ENCODE measurements at regions not wholly inside any gene's neighbourhood (a gene's known extent, or its start where the extent isn't known, plus 50 kb on each side); places are given as distances from the start of the nearest gene placed in this dataset.

DNA sequence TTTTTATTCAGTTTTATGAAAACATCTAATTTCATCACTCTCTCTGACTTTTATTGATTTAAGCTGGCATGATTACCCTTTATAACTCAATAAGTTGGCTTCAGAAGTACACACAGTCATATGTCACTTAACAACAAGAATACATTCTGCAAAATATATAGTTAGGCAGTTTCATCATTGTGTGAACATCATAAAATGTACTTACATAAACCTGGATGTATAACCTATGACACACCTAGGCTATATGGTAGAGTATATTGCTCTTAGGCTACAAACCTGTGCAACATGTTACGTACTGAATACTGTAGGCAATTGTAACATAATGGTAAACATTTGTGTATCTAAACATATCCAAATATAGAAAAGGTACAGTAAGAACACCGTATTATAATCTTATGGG, 362.2 kb upstream of the BTBD3 start:
- no peak for DNase-seq

DNA sequence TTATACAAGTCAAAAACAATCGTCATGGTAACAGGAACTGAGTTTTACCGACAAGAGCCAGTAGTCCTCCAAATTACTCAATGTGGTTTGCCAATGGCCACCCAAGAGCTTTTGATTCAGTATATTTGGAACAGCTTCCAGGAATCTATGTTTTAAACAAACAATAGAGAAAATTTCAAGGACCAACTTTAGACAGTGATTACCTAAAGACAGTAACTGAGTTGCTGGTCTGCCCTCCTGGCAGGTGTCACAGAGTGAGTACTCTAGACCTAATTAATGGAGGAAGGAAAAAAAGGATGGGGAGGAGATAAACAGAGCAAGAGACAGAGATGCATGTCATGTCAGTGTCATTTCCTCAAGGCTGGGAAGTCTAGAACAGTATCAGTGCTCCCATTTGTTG, 361.3 kb upstream of the BTBD3 start:
- no peak for DNase-seq

DNA sequence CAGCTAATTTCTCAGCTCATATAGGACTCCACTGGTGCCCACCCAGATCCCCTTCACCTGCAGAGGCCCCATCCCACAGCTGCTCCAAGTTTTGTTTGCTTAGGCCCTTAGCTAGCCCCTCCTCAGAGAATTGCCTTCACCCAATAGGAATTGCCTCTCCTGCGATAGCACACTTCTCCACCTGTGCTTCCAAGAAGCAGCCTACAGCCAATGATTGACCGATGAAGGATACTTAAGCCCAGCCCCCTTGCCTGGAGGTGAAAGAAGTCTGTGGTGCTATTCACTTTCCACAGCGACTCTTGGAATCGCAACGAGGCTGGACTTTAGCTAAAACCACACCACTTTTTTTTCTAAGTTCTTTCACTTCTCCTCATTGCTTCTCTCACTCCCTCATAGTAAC, 353.2 kb upstream of the BTBD3 start:
- no peak for DNase-seq

DNA sequence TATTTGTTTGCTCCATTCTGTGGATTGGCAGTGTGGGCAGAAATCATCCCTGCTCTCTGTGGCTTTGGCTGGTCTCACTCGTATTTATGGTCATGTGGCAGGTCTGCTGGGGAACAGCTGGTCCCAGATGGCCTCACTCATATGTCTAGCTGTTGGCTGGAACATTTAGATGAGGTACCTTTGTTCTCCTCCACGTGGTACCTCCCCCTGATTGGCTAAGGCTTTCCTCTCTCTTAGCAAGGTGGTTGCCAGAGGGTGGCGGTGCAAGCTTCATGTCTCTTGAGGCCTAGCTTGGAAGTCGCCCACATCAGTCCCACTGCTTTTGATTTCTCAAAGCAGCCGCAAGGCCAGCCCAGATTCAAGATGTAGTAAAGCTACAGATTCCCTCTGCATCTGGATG, 348.5 kb upstream of the BTBD3 start:
- peak; percentile 36 for DNase-seq

DNA sequence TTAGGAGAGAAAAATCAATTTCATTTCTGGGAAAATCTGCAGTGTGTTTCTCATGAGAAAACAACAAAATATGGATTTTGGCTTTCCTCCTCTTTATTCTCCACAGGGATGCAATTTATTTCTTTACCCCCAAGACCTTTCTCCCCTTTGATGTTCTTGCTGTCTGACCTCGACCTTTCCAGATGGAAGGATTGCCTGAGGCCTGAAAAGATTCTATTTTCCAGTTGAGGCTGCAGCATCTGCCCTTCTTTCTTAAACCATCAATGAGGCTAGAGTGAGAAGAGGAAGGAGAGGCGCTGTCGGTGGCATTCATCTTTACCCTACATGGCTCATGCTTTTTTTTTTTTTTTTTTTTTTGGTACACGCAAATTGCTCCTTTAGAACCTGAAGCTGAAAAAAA, 344.2 kb upstream of the BTBD3 start:
- DNase-seq: no peak

DNA sequence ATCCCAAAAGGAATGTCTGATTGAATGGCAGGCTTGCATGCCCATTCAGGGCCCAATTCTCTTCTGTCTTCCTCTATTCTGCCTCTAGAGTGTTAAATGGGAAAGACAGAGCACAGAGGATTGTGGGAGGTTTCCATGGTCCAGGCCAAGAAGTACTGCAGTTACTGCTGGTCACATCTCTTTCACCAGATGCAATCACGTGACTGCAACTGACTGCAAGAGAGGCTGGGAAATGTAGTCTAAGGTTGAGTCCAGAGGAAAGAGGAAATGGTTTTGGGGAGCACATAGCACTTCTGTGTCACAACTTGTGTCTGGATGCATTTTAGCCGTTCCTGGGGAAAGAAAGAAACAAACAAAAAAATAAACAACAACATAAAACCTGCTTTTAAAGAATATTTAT, 336.4 kb upstream of the BTBD3 start:
- DNase-seq: no peak

DNA sequence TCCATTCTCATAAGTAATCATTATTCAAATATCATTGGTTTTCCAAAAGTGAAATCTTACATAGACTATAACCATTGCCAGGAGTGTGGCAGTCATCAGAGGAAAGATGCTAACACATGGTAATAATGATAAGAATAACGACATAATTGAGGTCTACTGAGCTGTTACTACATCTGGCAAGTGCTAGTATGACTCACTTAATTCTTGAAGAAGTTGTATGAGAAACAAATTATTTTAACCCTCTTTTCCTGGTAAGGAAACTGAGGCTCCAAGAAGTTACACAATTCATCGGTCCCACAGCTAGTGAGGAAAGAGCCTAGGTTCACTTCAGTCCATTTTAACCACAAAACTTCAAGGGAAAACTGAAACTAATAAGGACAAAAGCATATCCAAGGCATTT, 335.6 kb upstream of the BTBD3 start:
- DNase-seq: no peak

DNA sequence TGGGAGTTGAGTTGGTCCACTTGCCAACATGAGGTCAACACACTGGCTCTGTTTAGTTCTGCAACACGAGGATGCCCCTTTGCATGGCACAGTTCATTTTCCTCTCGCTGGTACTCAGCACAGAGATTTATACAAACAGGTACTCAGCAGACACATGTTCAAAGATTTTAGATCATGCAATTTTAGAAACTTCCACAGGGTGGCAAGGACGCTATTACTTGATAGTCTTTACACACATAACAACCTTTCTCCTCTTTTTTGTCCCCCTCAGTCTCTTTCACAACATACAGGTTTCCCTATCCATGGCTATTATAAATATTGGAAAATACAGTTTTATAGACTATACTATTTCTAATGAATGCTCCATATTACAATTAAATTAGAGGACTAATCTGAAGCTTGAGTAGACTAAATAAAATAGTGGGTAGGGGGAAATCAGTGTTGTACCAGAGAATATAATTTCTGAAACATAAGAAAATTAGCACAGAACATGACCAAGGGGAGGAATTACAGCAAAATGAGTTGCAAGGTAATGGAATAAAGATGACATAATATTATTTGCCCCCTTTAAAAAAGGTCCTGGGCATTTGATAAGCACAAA, 331.8 kb upstream of the BTBD3 start:
- peak; percentile 36 for DNase-seq

DNA sequence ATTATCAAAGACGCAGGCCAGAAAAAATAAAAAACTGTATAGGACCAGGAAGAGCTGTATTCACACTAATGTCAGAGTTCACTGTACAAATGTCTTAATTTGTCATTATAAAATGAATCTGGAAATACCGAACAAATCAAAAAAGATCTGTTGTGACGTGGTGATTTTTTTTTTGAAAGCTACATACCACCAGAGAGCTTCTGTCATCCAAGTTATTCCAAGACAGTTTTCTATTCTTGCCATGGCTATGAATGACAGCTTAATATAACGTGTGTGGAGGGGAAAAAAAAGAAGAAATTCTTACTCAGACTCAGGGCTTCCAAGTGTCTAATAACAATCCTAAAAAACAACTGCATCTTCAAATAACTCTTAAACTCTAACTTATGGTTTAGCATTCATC, 328.8 kb upstream of the BTBD3 start:
- DNase-seq: no peak

DNA sequence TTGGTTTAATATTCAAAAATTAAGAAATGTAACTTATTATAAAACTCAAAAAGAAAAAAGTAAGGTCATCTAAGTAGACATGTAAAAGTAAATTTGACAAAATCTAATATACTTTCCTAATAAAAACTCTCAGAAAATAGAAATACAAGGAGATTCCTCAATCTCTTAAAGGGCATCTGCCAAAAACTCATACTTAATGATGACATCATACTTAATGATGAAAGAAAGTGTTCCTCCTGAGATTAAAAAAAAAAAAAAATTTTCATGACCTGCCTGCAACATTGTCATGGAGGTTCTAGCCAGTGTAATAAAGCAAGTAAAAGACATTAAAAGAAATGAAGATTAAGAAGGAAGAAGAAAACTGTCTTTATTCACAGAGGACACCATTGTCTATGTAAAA, 325.7 kb upstream of the BTBD3 start:
- DNase-seq: no peak

DNA sequence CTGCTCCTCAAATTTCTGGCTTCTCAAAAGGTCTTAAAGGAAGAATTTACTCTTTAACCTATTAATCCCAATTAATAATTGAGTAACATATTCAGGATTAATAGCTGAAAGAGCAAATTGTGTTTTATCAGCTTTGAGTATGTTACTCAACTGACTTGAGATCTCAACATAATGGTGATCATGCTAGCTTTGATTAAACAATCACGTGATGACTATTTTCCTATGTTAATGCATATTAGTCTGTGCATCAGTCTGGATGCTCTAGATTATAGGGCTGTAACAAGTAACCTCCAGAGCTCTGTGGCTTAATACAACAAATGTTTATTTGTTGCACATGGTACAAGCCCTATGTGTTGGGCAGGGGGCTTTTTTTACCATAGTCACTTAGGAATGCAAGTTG, 313.4 kb upstream of the BTBD3 start:
- DNase-seq: no peak

DNA sequence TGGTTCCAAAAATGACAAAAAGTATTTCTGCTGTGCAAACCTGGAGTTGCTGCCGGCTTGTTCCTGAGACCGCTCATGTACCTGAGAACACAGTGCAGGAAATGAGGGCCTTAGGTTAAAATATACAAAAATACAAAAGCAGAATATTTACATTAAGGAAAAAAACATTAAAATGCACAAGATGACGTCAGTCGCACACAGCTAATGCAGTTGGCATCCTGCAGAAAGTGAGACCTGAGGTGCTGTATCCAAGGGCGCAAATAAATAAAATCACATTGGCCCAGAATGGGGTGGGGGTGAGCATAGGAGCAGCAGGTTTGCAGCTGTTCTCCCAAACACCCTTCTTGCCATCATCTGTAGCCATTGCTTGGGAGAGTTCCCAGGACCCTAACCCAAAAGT, 310.6 kb upstream of the BTBD3 start:
- no peak for DNase-seq

DNA sequence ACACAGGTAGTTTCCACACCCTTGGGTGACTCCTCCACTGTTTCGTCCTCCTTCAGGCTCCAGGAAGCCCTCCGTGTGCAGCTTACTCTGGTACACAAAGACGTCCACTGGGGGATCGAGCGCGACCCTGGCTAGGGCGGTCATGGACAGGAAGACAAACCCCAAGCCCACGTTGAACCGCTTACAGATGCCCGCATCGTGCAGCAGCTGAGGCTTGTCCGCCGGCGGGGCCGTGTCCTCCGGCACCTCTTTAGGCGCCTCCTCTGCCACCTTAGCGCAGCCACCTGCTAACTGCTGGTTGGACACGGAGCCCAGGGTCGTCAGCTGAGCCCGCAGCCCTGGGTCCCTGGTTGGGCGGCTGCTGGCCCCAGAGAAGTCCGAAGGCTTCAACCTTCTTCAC, 309.0 kb upstream of the BTBD3 start:
- DNase-seq: no peak

DNA sequence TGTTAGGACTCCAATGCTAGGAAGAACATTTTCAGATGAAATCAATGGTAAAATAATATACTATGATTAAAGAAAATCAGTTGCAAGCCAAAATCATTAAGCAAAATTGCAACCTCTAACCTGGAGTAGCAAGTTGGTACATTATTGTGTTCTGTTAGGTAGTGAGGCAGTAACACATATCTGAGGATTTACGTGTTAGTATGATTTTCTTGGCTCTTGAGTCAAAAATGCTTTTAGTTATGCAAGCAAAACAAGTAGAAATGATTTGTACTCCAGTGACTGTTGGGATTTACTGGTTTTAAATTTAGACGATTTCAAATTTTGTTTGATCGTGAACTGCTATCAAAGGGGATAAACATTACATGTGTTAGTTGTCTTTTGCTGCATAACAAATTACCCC, 293.0 kb upstream of the BTBD3 start:
- no peak for DNase-seq

DNA sequence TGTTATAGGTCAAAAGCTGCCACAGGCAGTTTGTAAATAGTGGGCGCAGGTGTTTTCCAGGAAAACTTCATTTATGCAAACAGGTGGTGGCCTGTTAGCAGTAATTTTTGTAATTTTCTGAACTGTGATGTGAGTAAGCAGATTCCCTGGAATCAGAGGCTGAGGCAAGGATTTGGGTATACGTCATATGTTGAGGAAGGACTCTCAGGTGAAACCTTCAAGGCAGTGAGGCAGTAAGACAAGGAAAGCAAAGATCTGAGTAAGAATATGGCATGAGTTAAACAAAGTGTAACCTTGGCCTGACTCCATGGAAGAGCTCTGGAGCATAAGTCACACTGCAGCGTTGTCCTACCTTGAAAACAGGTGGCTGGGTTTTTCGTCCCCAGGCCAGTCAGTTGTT, 291.1 kb upstream of the BTBD3 start:
- no peak for DNase-seq

DNA sequence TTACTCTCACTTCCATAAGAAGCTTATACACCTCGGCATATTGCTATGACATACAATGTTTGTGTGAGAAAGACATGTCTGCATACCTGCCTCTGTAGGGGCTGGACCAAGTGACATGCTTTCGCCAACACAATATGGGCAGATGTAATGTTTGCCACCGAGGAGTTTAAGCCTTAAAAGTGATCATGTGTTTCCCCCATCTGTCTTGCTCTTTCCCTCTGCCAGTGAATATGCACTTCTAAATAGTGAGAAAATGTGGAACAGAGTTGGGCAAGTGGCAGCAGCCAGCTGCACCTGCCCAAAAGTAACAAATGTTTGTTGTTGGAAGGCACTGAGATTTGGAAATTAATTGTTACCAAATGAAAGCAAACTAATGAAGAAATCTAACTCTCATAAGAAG, 274.8 kb upstream of the BTBD3 start:
- DNase-seq: no peak

DNA sequence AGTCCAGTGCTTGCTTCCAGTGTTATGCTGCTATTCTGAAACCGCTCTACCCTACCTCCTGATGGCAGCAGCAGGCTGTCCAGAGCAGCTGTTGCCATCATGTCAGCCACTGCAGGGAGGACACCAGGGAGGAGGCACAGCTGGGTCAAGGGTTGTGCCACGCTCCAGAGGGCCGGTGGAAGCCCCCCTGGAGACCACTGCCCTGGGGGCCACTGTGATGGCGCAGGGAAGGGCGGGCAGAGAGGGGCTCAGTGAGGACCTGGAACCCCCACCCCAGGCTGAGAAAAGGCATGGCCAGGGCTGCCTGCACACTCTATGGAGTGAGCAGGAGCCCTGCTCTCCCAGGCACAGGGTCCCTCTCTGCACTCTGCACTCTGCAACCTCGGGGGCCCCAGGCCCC, 271.3 kb upstream of the BTBD3 start:
- no peak for DNase-seq

DNA sequence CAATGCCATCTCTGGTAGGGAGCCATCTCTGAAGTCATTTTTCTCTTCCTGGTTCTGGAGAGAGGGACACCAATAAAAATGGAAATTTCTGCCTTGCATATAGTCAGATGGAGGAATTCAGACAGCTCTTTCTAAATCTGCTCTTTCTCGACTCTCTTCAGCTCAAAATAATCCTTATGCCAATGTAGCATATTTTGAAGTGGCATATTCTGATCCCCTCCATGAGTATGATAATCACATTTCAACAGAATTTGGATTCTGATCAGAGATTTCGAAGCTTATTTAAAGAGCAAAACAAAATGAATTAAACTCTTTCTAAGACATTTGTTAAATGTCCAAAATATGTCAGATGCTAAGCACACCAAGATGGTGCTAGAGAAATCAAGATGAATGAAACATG, 267.1 kb upstream of the BTBD3 start:
- no peak for DNase-seq

DNA sequence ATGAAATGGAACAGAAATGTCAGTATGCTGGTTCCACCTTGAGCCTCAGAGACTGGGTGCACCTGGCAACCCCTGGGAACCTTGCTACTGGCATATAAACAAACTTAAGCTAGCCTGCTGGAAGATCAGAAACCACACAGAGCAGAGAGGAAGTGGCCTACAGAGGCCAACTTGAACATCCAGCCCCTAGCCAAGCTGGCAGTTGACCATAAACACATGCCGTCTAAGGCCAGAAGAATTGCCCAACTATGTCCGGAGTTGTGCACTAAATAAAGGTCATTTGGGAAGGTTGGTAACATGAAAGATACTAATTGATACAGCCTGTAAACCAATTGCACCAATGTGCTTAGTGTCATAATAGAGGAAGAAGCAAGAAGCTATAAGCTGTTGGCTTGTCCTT, 266.6 kb upstream of the BTBD3 start:
- no peak for DNase-seq

DNA sequence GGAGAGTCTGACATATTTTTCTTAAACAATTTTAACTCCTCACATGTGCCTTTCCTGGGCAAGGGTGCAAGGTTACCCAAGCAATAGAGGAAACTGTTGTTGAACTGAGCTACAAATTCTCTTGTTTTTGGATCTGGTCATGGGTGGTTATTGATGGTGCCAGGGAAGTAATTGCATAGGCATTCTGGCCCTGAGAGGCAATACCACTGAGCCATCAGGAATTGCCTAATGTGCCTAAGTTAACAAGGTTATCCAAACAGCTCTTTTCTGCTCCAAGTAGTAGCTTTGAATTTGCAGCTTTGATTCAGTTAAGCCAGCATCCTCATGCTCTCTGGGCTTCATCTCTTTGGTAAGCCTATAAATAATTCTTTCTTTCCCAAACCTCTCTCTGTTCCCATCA, 266.0 kb upstream of the BTBD3 start:
- DNase-seq: no peak

DNA sequence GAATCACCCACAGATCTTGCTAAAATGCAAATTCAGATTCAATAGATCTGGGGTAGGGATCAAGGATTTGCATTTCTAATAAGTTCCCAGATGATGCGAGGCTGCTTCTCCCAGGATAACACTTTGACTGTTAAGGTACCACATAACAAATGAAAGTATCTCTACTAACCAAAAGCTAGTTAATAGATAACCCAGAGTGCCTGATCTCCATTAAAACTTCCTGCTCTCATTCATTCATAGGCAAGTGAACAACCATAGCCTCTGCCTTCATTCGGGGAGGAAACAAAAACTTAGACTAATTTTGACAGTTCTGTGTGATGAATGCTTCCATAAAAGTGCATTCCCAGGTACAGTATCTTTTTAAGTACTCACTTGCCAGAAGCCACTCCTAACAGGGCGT, 265.6 kb upstream of the BTBD3 start:
- no peak for DNase-seq

DNA sequence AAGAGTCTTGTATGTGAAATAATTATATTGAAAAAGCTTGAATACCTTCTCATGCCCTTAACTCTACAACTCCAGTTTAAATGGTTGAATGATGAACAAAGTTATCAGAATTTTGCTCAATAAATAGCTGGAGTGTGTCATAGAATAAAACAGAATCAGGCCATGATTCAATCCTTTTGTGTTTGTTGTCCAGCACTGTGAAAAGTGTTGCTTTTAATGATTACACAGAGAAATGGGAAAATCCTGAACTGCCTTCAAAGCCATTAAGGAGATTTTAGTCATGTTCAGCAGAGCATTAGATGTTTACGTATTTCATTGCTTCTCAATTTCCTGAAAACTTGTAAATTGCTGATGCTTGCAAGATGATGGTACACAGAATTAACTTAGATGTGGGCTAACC, 262.9 kb upstream of the BTBD3 start:
- DNase-seq: no peak

DNA sequence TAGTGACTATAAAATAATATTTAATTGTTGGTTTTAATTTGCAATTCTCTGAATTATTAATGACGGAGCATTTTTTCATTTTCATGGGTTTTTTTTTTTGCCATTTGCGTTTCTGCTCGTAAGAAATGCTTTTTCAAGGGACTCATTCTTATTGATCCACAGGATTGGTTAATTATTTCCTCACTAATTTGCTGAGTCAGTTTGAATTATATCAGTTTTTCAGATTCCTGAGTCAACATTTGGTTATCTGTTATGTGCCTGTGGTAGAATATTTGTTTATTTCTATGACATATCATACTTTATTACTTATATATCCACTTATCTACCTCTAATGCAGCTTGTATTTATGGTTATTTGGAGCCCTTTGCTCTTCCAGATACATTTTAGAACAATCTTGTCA, 257.0 kb upstream of the BTBD3 start:
- DNase-seq: no peak

DNA sequence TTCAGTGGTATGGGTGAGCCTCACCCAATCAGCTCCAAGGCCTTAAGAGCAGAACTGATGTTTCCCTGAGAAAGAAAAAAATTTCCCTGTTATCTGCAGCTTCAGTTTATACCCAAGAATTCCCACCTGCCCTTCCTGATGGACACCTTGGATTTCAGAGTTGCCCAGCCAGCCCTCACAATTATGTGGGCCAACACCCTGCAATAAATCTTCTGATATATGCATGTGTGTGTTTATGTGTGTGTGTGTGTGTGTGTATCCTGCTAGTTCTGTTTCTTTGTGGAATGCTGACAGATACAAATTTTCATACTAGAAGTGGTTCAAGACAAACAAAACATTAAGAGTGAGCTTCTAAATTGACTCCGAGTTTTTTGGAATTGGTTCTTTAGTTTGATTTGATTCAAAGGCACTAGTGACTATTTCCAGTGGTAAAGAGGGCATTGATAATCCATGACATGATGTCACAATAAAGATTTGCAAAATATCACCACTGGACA, 246.6 kb upstream of the BTBD3 start:
- no peak for DNase-seq

DNA sequence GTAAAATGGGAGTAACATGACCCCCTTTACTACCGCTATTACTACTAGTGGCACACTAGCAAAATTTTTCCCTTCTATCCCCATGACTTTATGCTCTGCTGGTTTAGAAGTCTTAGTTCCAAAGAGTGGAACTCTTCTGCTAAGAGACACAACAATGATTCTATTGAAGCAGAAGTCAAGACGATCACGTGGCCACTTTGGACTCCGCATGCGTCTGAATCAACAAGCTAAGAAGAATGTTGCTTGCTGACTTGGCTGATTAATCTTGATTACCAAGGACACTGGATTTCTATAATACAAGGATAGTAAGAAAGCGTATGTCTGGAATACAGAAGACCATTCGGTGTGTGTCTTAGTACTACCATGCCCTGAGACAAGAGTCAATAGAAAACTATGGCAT, 244.7 kb upstream of the BTBD3 start:
- DNase-seq: no peak
